Upper lobe of left lung (tissue), 4 donors: ENCODE measurements at regions not wholly inside any gene's neighbourhood (a gene's known extent, or its start where the extent isn't known, plus 50 kb on each side); places are given as distances from the start of the nearest gene placed in this dataset.

Experiments used
- POLR2A ChIP-seq, 4 donors: fragments of 450-650 bp; IDR thresholded peaks; one replicate each; pipeline ENCODE4 v1.5.1; 2016 to 2017; ENCODE audit warnings: antibody characterized with exemption in 4 of 4, mild to moderate bottlenecking in 2 of 4
- POLR2AphosphoS5 ChIP-seq, 2 donors: sonication (generic); formaldehyde crosslinking; IDR thresholded peaks; one replicate each; pipeline ENCODE4 v1.5.1; 2017; ENCODE audit warnings: antibody characterized with exemption in 2 of 2
- TF ChIP-seq, protein P1 (sequence below), 6 experiments: fragments of 450-650 bp in 4 of 6; fragments of 200-600 bp in 2 of 6; sonication (generic) in 2 of 6; IDR thresholded peaks; one replicate each; pipeline ENCODE4 v1.5.1; 2016 to 2019; ENCODE audit warnings: antibody characterized with exemption in 6 of 6

DNA sequence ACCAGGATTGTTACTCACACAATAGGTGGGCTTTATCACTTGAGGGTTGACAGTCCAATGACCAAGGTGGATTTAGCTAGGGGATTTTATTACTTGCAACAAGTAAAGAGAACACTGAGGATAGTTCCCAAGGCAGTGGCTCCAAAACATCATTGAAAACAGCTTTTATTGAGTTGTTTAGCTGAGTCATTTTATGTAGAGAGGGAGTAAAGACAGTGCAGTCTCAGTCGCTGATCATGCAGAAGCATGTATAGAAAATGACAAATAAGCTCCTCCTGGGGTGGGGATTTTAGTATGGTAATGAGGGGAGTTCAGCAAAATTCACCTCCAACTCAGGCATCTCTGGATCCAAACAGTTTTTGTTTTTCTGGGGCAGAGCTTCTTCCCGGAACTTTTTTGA lies 163.0 kb upstream of the CCDC179 start:
- TF ChIP-seq, protein P1, sequence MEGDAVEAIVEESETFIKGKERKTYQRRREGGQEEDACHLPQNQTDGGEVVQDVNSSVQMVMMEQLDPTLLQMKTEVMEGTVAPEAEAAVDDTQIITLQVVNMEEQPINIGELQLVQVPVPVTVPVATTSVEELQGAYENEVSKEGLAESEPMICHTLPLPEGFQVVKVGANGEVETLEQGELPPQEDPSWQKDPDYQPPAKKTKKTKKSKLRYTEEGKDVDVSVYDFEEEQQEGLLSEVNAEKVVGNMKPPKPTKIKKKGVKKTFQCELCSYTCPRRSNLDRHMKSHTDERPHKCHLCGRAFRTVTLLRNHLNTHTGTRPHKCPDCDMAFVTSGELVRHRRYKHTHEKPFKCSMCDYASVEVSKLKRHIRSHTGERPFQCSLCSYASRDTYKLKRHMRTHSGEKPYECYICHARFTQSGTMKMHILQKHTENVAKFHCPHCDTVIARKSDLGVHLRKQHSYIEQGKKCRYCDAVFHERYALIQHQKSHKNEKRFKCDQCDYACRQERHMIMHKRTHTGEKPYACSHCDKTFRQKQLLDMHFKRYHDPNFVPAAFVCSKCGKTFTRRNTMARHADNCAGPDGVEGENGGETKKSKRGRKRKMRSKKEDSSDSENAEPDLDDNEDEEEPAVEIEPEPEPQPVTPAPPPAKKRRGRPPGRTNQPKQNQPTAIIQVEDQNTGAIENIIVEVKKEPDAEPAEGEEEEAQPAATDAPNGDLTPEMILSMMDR (IDR thresholded peaks at IDR 0.05), result no peak
- TF ChIP-seq POLR2A (IDR thresholded peaks at IDR 0.05) (no peak), POLR2AphosphoS5 (IDR thresholded peaks at IDR 0.05) (no peak)
